Endometrium (tissue), 2 donors: ENCODE measurements at regions not wholly inside any gene's neighbourhood (a gene's known extent, or its start where the extent isn't known, plus 50 kb on each side); places are given as distances from the start of the nearest gene placed in this dataset.

Source experiments
- FAIRE-seq: peaks from 2 replicates; lab custom pipeline; 2012; peaks lifted over from hg19 to GRCh38; lab: Jason Lieb, UNC
- donor health status: control.
- donor health status: control.

GRCh38 chr10:28811639-28812349 lies 134.5 kb downstream of the BAMBI start:
- no peak for FAIRE-seq

GRCh38 chr10:28812384-28813372 lies 135.4 kb downstream of the BAMBI start:
- FAIRE-seq: no peak

DNA sequence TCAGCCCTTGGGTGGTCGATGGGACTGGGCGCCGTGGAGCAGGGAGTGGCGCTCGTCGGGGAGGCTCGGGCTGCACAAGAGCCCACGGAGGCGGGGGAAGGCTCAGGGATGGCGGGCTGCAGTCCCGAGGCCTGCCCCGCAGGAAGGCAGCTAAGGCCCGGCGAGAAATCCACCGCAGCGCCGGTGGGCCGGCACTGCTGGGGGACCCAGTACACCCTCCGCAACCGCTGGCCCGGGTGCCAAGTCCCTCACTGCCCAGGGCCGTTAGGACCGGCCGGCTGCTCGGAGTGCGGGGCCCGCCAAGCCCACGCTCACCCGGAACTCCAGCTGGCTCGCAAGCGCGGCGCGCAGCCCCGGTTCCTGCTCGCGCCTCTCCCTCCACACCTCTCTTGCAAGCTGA lies 138.4 kb downstream of the BAMBI start:
- FAIRE-seq: no peak

- FAIRE-seq: peak; percentile 51
Observed at GRCh38 chr10:28822719-28823464, 145.6 kb downstream of the BAMBI start.

GRCh38 chr10:28823501-28824075 lies 146.3 kb downstream of the BAMBI start:
- FAIRE-seq: peak; percentile 97

DNA sequence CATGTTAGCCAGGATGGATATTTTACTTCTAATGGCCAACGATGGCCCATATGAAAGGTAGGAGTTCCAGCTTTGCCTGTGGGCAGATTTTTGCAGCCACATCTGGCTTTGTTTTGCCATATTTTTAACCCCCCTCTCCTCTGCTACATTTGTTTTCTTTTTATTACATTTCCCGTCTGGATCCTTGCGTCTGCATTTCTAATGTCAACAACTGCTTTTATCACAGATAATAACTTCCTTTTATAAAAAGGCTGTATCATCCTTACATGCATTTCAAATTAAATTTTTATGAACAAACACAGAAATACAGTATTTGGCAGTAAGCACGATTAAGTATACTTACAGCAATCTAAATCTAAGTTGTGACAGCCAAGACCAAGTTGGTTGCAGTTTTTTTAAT lies 156.0 kb downstream of the BAMBI start:
- peak; percentile 96 for FAIRE-seq

DNA sequence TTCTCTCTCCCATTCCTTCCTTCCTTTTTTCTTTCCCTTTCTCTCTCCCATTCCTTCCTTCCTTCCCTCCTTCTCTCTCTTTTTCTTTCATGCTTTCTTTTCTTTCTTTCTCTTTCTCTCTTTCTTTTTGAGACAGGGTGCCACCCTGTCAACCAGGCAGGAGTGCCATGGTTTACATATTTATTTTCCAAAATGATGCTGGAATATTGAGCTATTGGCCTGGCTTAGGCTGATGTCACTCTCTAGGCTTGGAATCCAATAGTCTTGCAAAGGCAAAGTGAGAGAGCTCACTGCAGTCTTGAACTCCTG lies 159.1 kb downstream of the BAMBI start:
- no peak for FAIRE-seq

- FAIRE-seq: no peak
Observed at GRCh38 chr10:28837613-28838390, 160.5 kb downstream of the BAMBI start.

DNA sequence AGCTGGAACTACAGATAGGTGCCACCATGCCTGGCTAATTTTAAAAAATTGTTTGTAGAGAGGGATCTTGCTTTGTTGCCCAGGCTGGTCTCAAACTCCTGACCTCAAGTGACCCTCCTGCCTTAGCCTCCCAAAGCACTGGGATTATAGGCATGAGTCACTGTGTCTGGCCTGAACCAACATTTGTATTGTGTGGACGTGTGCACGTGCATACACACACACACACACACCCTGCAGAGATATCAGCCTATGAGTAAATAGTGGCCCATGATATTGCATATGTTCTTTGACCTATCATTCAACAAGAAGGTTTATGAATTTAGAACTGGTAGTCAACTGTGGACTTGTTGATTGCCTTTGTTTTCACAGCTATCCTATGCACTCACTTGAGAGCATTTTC lies 161.6 kb downstream of the BAMBI start:
- no peak for FAIRE-seq

DNA sequence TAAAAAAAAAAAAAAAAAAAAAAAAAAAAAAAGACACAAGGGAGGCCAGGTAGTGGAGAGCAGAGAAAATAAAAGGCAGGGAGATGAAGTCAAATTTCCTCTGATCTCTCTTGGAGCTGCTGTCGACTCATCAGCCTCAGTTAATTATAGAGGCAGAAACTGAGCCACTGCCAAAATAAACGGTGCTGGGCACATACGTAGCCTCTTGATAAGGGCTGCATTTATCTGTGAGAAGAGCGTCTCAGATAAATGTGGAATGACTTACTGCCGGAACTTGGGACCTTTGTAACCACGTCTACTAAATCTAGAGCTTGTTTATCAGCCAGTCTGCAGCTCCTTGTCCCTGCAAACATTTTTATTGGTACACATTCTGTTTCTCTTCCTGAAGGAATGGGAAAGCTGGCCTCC lies 162.3 kb downstream of the BAMBI start:
- no peak for FAIRE-seq

DNA sequence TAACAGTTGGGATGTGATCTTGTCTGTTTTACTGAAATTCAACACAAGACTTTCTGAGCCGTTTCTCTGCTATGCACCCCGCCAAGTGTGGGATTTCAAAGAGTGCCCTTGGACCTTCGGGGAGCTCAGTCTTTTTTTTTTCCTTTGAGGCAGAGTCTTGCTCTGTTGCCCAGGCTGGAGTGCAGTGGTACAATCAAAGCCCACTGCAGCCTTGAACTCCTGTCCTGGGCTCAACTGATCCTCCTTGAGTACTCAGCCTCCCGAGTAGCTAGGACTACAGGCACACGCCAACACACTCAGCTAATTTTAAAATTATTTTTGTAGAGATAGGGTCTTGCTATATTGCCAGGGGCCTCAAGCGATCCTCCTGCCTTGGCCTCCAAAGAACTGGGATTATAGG lies 162.9 kb downstream of the BAMBI start:
- no peak for FAIRE-seq

DNA sequence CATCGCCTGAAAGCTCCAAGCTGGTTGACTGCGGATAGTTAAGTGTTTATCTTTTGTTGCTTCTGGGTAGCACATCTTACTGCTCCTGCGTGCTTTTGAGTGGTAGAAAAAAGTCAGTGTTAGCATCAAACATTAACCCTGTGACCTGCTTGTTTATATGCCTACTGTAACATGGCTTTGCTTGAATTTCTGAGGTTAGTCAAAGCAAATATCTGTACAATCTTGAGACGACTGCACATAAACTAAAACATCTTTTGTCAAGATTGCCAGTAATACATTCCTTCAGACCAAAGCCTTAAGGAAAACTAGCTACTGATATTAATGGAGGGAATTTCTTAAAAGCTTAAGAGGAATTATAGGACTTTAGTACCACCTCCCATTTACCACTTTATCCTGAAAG lies 163.7 kb downstream of the BAMBI start:
- FAIRE-seq: no peak

- no peak for FAIRE-seq
Observed at GRCh38 chr10:28841625-28842024, 164.3 kb downstream of the BAMBI start.

DNA sequence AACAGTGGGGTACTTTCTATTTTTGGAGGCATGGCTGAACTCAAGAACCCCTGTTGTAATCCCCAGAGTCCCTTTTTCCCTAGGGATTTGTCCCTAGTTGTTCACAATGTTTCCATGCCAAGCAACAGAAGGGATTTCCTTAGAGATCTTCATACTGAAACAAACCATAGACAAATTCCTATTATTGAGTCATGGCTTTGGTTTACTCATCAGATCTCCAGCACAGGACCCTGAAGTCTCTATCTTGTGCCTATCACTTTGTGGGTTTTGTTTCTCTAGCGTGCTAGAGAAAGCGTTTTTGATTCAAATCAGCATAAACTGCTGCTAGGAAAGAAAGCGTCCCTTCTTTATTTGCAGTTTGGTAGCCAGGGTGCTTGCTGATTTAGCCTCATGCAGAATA lies 165.0 kb downstream of the BAMBI start:
- FAIRE-seq: no peak

DNA sequence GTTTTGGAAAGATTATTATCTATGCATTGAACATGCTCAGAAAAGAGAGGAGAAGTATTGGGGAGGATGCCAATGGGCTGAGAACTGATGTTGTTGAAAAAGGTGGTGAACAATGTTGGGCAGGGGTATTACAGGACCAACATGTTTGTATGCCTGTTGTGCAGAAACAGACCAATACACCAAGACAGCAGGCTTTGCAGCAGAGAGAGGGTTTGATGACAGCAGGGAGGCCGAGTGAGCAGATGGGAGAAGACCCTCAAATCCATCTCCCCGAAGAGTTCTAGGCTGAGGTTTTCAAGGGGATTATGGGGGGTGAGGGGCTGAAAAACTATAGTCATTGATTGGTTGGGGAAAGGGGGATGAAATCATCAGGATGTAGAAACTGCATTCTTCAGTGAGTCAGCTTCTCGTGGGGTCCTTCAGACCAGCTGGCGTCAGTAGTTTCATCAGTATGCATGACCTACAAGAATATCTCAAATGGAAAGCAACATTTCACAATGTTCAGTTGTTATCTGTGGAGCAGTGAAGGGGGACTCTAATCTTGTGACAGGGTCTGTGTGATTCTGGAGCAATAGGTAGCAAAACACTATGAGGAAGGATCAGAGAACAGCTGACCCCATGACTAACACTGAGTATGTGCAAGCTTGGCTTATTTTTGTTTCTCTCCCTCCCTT lies 167.8 kb downstream of the BAMBI start:
- no peak for FAIRE-seq

DNA sequence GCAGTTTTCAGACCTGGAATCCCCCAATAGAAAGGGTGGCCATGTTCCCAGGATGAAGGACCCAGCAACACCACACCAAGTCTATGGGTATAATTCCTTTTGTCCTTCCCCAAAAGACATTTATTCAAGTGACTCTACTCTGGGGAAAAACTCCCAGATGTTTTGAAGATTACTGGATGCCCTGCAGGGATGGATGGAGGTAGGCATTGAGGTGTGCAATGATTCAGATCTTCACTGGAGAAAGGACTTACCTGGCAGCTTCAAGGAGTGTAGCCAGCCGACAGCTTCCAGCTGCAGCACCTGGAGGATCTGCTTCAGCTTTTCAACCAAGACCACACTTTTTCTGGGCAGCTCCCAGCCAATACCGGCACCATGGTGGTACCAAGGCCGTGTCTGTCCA lies 172.0 kb downstream of the BAMBI start:
- no peak for FAIRE-seq

GRCh38 chr10:28849821-28850220 lies 172.5 kb downstream of the BAMBI start:
- no peak for FAIRE-seq

- FAIRE-seq: no peak
Observed at GRCh38 chr10:28850784-28851183, 173.5 kb downstream of the BAMBI start.

DNA sequence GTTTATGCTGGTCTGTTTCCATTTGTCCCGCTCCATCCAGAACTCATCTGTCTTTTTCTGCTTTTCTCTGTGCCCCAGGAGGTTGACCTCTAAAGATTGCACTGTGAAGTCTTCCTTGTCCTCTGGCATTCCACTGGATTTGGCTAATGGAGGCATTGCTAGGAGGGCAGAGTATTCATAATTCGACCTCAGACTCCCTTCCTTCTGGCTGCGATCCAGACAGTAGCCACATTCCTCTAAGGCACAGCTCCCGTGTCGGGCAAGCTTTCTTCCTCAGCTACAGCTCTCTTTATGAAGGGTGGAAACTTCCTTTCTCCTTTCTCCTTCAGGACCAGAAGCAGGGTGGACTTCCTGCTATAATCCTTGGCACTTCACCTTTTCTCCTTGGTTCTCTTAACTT lies 175.9 kb downstream of the BAMBI start:
- no peak for FAIRE-seq

DNA sequence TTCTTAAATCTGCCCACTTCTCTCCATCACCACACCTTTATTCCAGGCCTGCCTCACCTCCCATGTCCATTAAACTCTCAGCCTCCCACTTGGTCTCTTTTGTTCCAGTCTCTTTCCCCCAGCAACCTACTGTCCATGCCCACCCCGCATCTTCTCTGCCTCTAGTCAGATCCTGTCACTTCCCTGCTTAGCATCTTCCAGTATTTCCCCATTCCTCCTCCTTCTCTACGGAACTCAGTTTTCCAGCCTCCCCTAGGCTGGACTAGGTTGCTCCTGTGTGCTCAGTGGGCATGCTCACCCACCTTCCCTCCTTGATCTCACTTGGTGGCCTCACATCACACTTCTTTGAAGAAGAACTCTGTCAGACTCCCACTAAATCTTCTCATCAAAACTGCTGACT lies 179.8 kb downstream of the BAMBI start:
- FAIRE-seq: no peak

- FAIRE-seq: no peak
Observed at GRCh38 chr10:28858646-28859045, 181.3 kb downstream of the BAMBI start.
